ENCODE measurements at regions not wholly inside any gene's neighbourhood (a gene's known extent, or its start where the extent isn't known, plus 50 kb on each side); places are given as distances from the start of the nearest gene placed in this dataset.

DNA sequence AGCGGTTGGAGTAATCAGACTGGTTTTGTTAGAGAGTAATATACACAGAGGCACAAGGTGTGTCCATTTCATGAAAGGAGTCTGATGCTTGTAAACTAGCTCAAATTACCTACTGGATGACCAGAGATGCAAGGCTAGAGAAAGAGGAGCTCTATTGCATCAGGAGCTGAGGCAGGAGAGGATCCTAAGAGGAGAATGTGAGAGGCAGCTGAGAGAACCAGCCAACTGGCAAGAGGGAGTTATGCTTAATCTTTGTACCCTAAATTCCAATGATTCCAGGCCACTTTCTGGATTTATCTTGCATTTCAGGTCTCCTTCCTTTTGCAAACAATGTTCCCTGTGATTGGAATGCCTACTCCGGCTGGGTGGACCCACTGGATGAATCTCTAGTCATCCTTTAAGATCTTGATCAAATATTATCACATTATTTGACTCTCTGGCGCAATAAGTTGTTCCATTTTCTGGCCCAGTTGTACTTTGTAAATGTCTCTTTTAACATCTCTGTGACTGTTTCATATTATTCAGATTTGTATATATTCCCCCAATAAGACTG lies 57.5 kb upstream of the PTPN12 start:
- Histone ChIP-seq H3K4me3 (no peak overlapping the region), H3K4me1 (peaks cover 0 to 18% (median 6%) of the 10 kb centered on the region in 4 donors), H3K27ac (peak overlapping the region in 2 of 4 donors; percentile 11 to 16), H3K9me3 (no peaks in the 10 kb centered on the region), H3K36me3 (no peaks in the 10 kb centered on the region), H3K27me3 (no peaks in the 10 kb centered on the region)
- in situ Hi-C loops (cut with MboI; ENCODE audit: low pct_ligation_motif_present in 1 of 4, low pct_unique_long_range_greater_than_20kb in 1 of 4, low sequenced_read_pairs in 3 of 4), result no loop called here
- no peak for DNase-seq
- WGBS, 2 donors (ENCODE audit: low coverage in 1 of 2), result 69 to 79% methylated on average over 3 of the region's 3 CpGs
- TF ChIP-seq, protein P1, sequence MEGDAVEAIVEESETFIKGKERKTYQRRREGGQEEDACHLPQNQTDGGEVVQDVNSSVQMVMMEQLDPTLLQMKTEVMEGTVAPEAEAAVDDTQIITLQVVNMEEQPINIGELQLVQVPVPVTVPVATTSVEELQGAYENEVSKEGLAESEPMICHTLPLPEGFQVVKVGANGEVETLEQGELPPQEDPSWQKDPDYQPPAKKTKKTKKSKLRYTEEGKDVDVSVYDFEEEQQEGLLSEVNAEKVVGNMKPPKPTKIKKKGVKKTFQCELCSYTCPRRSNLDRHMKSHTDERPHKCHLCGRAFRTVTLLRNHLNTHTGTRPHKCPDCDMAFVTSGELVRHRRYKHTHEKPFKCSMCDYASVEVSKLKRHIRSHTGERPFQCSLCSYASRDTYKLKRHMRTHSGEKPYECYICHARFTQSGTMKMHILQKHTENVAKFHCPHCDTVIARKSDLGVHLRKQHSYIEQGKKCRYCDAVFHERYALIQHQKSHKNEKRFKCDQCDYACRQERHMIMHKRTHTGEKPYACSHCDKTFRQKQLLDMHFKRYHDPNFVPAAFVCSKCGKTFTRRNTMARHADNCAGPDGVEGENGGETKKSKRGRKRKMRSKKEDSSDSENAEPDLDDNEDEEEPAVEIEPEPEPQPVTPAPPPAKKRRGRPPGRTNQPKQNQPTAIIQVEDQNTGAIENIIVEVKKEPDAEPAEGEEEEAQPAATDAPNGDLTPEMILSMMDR (IDR thresholded peaks at IDR 0.05), result no peak
- no peak for TF ChIP-seq EP300 (IDR thresholded peaks at IDR 0.05; ENCODE audit: low read depth)
- TF ChIP-seq POLR2A (IDR thresholded peaks at IDR 0.05), result no peak
- TF ChIP-seq POLR2AphosphoS5 (IDR thresholded peaks at IDR 0.05), result no peak
- intact Hi-C loops (cut with DNase I; ENCODE audit: low total_unique reads), result no loop called here

DNA sequence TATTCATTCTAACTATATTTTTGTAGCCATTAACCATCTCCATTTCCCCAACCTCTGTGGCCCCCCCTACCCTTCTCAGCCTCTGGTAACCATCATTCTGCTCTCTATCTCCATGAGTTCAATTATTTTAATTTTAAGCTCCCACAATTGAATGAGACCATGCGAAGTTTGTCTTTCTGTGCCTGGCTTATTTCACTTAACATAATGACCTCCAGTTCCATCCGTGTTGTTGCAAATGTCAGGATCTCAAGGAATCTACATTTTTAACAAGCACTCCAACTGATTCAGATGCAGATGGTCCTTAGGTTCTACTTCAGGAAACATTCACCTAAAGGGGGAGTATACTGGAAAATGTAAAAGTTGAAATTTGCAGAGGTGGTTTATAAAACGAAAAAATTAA lies 60.2 kb upstream of the PTPN12 start:
- no peaks in the 10 kb centered on the region for H3K27me3 ChIP-seq
- no peaks in the 10 kb centered on the region for H3K36me3 ChIP-seq
- intact Hi-C loops (cut with DNase I; ENCODE audit: low total_unique reads), result no loop called here
- 83% methylated on average over 1 to 3 of the region's 3 CpGs for WGBS, 2 donors (ENCODE audit: low coverage in 1 of 2)
- TF ChIP-seq, protein P1 (IDR thresholded peaks at IDR 0.05), result no peak
- TF ChIP-seq EP300 (IDR thresholded peaks at IDR 0.05; ENCODE audit: low read depth), result no peak
- TF ChIP-seq POLR2A (IDR thresholded peaks at IDR 0.05), result no peak
- no peak for TF ChIP-seq POLR2AphosphoS5 (IDR thresholded peaks at IDR 0.05)
- no peak overlapping the region for H3K4me3 ChIP-seq
- H3K4me1 ChIP-seq, result peaks cover 0 to 13% (median 4%) of the 10 kb centered on the region in 4 donors
- H3K9me3 ChIP-seq, result no peaks in the 10 kb centered on the region
- in situ Hi-C loops (cut with MboI; ENCODE audit: low pct_ligation_motif_present in 1 of 4, low pct_unique_long_range_greater_than_20kb in 1 of 4, low sequenced_read_pairs in 3 of 4), result no loop called here
- H3K27ac ChIP-seq, result no peak overlapping the region
- no peak for DNase-seq

DNA sequence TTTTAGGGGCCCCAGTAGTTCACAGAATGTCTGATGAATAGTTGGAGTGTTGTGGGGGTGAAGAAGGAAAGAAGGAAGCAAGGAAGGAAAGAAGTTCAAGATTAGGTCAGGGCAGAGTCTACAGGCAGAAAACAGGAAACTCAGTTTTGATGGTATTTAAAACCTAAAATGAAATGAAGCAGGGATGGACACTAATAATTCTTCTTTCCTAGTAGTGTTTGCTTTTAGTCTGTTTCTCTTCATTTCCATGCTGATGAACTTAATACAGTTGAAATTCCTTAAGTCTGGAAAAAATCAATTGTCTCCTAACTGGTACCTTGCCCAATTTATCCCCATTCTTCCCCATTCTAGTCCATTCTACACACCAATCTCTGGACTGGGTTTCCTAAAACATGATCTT lies 59.0 kb upstream of the GSAP start:
- TF ChIP-seq POLR2A (IDR thresholded peaks at IDR 0.05), result no peak

DNA sequence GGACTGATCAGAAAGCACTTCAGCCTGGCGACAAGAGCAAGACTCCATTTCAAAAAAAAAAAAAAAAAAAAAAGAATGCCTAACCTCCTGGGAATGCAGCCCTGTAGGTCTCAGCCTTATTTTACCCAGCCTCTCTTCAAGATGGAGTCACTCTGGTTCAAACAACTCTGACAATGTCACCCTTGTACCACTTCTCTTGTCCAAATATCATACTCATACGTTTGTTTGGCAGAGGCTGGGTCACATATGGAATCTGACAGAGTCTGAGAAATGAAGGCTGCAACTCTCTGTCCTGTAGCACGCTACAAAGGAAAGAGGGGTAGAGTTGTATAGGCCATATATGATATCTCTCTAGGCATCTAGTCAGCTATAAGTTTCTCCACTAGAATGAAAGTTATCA lies 58.6 kb upstream of the GSAP start:
- Histone ChIP-seq H3K4me3 (no peak overlapping the region), H3K36me3 (no peaks in the 10 kb centered on the region), H3K9me3 (no peaks in the 10 kb centered on the region), H3K27ac (no peak overlapping the region), H3K4me1 (peaks cover 0 to 6% (median 2%) of the 10 kb centered on the region in 4 donors), H3K27me3 (no peaks in the 10 kb centered on the region)
- intact Hi-C loops (cut with DNase I; ENCODE audit: low total_unique reads), result no loop called here
- TF ChIP-seq EP300 (IDR thresholded peaks at IDR 0.05; ENCODE audit: low read depth) (no peak), POLR2AphosphoS5 (IDR thresholded peaks at IDR 0.05) (no peak), POLR2A (IDR thresholded peaks at IDR 0.05) (no peak)
- TF ChIP-seq, protein P1 (IDR thresholded peaks at IDR 0.05), result no peak
- DNase-seq, result no peak
- WGBS, 2 donors (ENCODE audit: low coverage in 1 of 2), result 78 to 86% methylated on average over 2 to 3 of the region's 3 CpGs
- in situ Hi-C loops (cut with MboI; ENCODE audit: low pct_ligation_motif_present in 1 of 4, low pct_unique_long_range_greater_than_20kb in 1 of 4, low sequenced_read_pairs in 3 of 4), result no loop called here

More for the DNA sequence above, 59.0 kb upstream of the GSAP start:
- DNase-seq, result no peak
- in situ Hi-C loops (cut with MboI; ENCODE audit: low pct_ligation_motif_present in 1 of 4, low pct_unique_long_range_greater_than_20kb in 1 of 4, low sequenced_read_pairs in 3 of 4) (no loop called here), intact Hi-C loops (cut with DNase I; ENCODE audit: low total_unique reads) (no loop called here)
- peaks cover 0 to 8% (median 3%) of the 10 kb centered on the region in 4 donors for H3K4me1 ChIP-seq
- no peaks in the 10 kb centered on the region for H3K27me3 ChIP-seq
- H3K9me3 ChIP-seq, result no peaks in the 10 kb centered on the region
- no peaks in the 10 kb centered on the region for H3K36me3 ChIP-seq
- no peak overlapping the region for H3K4me3 ChIP-seq
- no peak overlapping the region for H3K27ac ChIP-seq

Measured in transverse colon (tissue), 4 donors.